ENCODE measurements at regions not wholly inside any gene's neighbourhood (a gene's known extent, or its start where the extent isn't known, plus 50 kb on each side); places are given as distances from the start of the nearest gene placed in this dataset.

DNA sequence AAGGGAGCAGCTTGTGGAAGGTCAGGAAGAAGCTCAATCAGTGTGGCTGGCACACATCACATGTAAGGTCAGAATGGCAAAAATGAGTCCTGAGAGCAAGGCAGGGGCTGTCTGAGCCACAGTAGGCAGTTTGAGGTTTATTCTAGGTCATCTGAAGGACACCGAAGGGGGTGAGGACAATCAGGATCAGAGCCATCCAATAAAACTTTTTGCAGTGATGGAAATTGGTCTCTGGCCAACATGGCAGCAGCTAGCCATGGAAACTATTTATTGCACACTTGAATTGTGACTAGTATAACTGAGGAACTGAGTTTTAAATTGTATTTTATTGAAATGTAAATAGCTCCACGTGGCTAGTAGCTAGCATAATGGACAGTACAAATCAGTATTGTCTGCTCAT is 97.0 kb upstream of the CACNA1E start:
- intact Hi-C loops (cut with micrococcal nuclease) = no loop called here
- POLR2A ChIA-PET (ENCODE audit: unreplicated experiment) = no interaction called here
- no peak overlapping the region for H4K5ac ChIP-seq (ENCODE audit: low read depth, low read length)
- BruUV-seq (replicated peaks) = no TSS peak
- DNase-seq = no peak
- H3K36me3 ChIP-seq (ENCODE audit: control insufficient read depth, insufficient read depth, low read length) = no peaks in the 10 kb centered on the region
- no peak overlapping the region for H3K23ac ChIP-seq (ENCODE audit: low read depth, low read length)
- 13% methylated on average over 1 of the region's 2 CpGs; no CpG with 5 or more reads in 1 of the 2 experiments for WGBS, 2 experiments (ENCODE audit: extremely low coverage in 2 of 2, insufficient read length in 1 of 2)
- no peaks in the 10 kb centered on the region for H3K27me3 ChIP-seq (ENCODE audit: control insufficient read depth, insufficient read depth, low read length)
- no peak overlapping the region for H2AFZ ChIP-seq (replicated peaks; ENCODE audit: low read length, poor library complexity)
- H3K4me1 ChIP-seq (ENCODE audit: control insufficient read depth, insufficient read depth, low read length) = no peaks in the 10 kb centered on the region
- H2BK5ac ChIP-seq (ENCODE audit: low read depth, low read length, poor library complexity, severe bottlenecking) = no peak overlapping the region
- H2BK120ac ChIP-seq (ENCODE audit: low read depth, low read length) = no peak overlapping the region
- H4K91ac ChIP-seq (ENCODE audit: insufficient read depth, low read depth, low read length) = no peak overlapping the region
- no peak overlapping the region for H3K14ac ChIP-seq (replicated peaks; ENCODE audit: low read depth, low read length)
- TF ChIP-seq POLR2A (IDR thresholded peaks at IDR 0.05; ENCODE audit: low read depth, low read length) (no peak), SMC3 (IDR thresholded peaks at IDR 0.05; ENCODE audit: low read depth, low read length) (no peak), FOS (IDR thresholded peaks at IDR 0.05; ENCODE audit: low read depth, low read length) (no peak), NFE2L2 (IDR thresholded peaks at IDR 0.05; ENCODE audit: low read depth, low read length) (no peak), RCOR1 (IDR thresholded peaks at IDR 0.05; ENCODE audit: insufficient replicate concordance, low read length) (no peak), BHLHE40 (IDR thresholded peaks at IDR 0.05; ENCODE audit: low read depth, low read length) (no peak)
- TF ChIP-seq, protein P1, sequence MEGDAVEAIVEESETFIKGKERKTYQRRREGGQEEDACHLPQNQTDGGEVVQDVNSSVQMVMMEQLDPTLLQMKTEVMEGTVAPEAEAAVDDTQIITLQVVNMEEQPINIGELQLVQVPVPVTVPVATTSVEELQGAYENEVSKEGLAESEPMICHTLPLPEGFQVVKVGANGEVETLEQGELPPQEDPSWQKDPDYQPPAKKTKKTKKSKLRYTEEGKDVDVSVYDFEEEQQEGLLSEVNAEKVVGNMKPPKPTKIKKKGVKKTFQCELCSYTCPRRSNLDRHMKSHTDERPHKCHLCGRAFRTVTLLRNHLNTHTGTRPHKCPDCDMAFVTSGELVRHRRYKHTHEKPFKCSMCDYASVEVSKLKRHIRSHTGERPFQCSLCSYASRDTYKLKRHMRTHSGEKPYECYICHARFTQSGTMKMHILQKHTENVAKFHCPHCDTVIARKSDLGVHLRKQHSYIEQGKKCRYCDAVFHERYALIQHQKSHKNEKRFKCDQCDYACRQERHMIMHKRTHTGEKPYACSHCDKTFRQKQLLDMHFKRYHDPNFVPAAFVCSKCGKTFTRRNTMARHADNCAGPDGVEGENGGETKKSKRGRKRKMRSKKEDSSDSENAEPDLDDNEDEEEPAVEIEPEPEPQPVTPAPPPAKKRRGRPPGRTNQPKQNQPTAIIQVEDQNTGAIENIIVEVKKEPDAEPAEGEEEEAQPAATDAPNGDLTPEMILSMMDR (conservative IDR thresholded peaks at IDR 0.05; ENCODE audit: low read depth, low read length) = no peak
- TF ChIP-seq, protein P2, sequence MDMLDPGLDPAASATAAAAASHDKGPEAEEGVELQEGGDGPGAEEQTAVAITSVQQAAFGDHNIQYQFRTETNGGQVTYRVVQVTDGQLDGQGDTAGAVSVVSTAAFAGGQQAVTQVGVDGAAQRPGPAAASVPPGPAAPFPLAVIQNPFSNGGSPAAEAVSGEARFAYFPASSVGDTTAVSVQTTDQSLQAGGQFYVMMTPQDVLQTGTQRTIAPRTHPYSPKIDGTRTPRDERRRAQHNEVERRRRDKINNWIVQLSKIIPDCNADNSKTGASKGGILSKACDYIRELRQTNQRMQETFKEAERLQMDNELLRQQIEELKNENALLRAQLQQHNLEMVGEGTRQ (IDR thresholded peaks at IDR 0.05; ENCODE audit: low read depth, low read length) = no peak
- no peak overlapping the region for H3K4me3 ChIP-seq (ENCODE audit: insufficient read depth, low read depth, low read length)
- no peak overlapping the region for H3K27ac ChIP-seq (ENCODE audit: insufficient read depth, low read length)
- ATAC-seq (ENCODE audit: low read depth) = no peak
- H3K9me1 ChIP-seq (ENCODE audit: insufficient read depth, low read length) = no peaks in the 10 kb centered on the region
- no peak overlapping the region for H4K8ac ChIP-seq (ENCODE audit: low read depth in 2 of 2, low read length in 2 of 2)
- CTCF ChIA-PET = no interaction called here
- H2AK9ac ChIP-seq (replicated peaks; ENCODE audit: low read depth, low read length, poor library complexity) = no peak overlapping the region
- H2AK5ac ChIP-seq (ENCODE audit: low read depth, low read length) = no peak overlapping the region
- no peak overlapping the region for H3K4ac ChIP-seq (ENCODE audit: low read depth, low read length)
- H3K56ac ChIP-seq (ENCODE audit: extremely low read depth, insufficient read depth, low read length) = no peak overlapping the region
- no peak overlapping the region for H2BK20ac ChIP-seq (ENCODE audit: low read depth, low read length)
- H3K9me3 ChIP-seq (ENCODE audit: control insufficient read depth, insufficient read depth, low read length) = no peaks in the 10 kb centered on the region
- no peak overlapping the region for H3K4me2 ChIP-seq (ENCODE audit: low read depth, low read length)
- in situ Hi-C loops (cut with MboI; ENCODE audit: low sequenced_read_pairs) = no loop called here
- no peak overlapping the region for H3K9ac ChIP-seq (ENCODE audit: low read depth, low read length)
- no peaks in the 10 kb centered on the region for H3K79me1 ChIP-seq (ENCODE audit: low read depth in 1 of 2, low read length in 2 of 2)
- no peak overlapping the region for H3K18ac ChIP-seq (ENCODE audit: low read depth, low read length)
- no peak overlapping the region for H2BK15ac ChIP-seq (ENCODE audit: low read depth, low read length)
- H4K20me1 ChIP-seq (ENCODE audit: insufficient read depth, low read length) = no peaks in the 10 kb centered on the region
- dilution Hi-C loops (cut with HindIII; ENCODE audit: low sequenced_read_pairs, unreplicated experiment) = no loop called here

All from IMR-90 (cell line).